ENCODE measurements at regions not wholly inside any gene's neighbourhood (a gene's known extent, or its start where the extent isn't known, plus 50 kb on each side); places are given as distances from the start of the nearest gene placed in this dataset.

GRCh38 chr1:30397576-30397975 lies 325.8 kb downstream of the MATN1 start:
- TF ChIP-seq POLR2A (IDR thresholded peaks at IDR 0.05; ENCODE audit: low read depth, low read length) (no peak), POLR2AphosphoS5 (IDR thresholded peaks at IDR 0.05; ENCODE audit: low read depth, low read length) (no peak)
